Effector memory CD8-positive, alpha-beta T cell (primary cell): ENCODE measurements at regions not wholly inside any gene's neighbourhood (a gene's known extent, or its start where the extent isn't known, plus 50 kb on each side); places are given as distances from the start of the nearest gene placed in this dataset.
A peak's percentile ranks its signal among the peaks of the same experiment; 100 is the strongest.

ENCODE experiments used
- ATAC-seq: fragments of 150-1000 bp; cut with Tn5 transposase; replicated peaks from 2 replicates; pipeline ENCODE4 v1.10.0; 2021; ENCODE audit warnings: mild to moderate bottlenecking, moderate library complexity
- DNase-seq, 3 experiments: peaks; one replicate each; pipeline ENCODE4 v3.0.0; 2021
- H3K27ac Mint-ChIP-seq, 2 donors: one replicate each; pipeline ENCODE4 v1.8.0; 2022; ENCODE audit warnings: mild to moderate bottlenecking in 2 of 2, mixed read lengths in 2 of 2, moderate library complexity in 2 of 2
- H3K27me3 Mint-ChIP-seq, 2 donors: one replicate each; pipeline ENCODE4 v1.8.0; 2022; ENCODE audit warnings: mixed read lengths in 2 of 2
- H3K36me3 Mint-ChIP-seq: one replicate; pipeline ENCODE4 v1.8.0; 2022; ENCODE audit warnings: mild to moderate bottlenecking, moderate library complexity, mixed read lengths; ENCODE audit not compliant: insufficient read depth
- H3K4me1 Mint-ChIP-seq, 2 donors: one replicate each; pipeline ENCODE4 v1.8.0; 2022; ENCODE audit warnings: low read depth in 2 of 2, mixed read lengths in 2 of 2
- H3K4me3 Mint-ChIP-seq, 2 donors: one replicate each; pipeline ENCODE4 v1.8.0; 2022; ENCODE audit warnings: mild to moderate bottlenecking in 2 of 2, mixed read lengths in 2 of 2, moderate library complexity in 2 of 2
- H3K9me3 Mint-ChIP-seq, 2 donors: one replicate each; pipeline ENCODE4 v1.8.0; 2022; ENCODE audit warnings: mixed read lengths in 2 of 2

- DNase-seq (no peak), ATAC-seq (no peak)
- Mint-ChIP-seq H3K4me1 (peaks cover 0 to 3% of the 10 kb centered on the region in 2 donors), H3K36me3 (no peaks in the 10 kb centered on the region), H3K27me3 (no peaks in the 10 kb centered on the region), H3K9me3 (peaks cover 0 to 2% of the 10 kb centered on the region in 2 donors), H3K27ac (peak overlapping the region in 1 of 2 donors; percentile 1), H3K4me3 (peak overlapping the region in 1 of 2 donors; percentile 42)
Measured at GRCh38 chr9:106312906-106313305, 550.1 kb upstream of the ZNF462 start.

DNA sequence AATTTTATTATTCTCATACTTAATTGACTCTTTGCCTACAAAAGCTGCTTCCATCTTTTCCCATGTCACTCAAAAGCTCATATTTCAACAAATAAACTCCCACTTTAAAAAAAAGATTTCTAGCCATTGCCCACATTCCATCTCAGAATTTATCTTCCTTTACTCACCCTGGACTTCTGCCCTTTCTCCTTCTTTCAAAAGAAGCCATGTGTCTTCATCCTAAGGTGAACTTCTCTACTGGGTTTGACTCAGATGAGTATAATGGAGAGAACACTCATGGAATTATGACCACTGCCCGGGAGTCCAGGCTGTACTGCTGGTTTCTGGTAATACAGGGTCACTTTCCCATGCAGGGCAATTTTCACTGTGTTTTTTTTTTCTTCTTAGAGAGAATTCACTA lies 548.5 kb upstream of the ZNF462 start:
- DNase-seq (no peak), ATAC-seq (no peak)
- H3K27ac Mint-ChIP-seq, result peak overlapping the region in 1 of 2 donors; percentile 8
- H3K27me3 Mint-ChIP-seq, result no peaks in the 10 kb centered on the region
- H3K4me3 Mint-ChIP-seq, result peak overlapping the region in 1 of 2 donors; percentile 42
- no peaks in the 10 kb centered on the region for H3K36me3 Mint-ChIP-seq
- H3K9me3 Mint-ChIP-seq, result peaks cover 0 to 5% of the 10 kb centered on the region in 2 donors
- peaks cover 0 to 3% of the 10 kb centered on the region in 2 donors for H3K4me1 Mint-ChIP-seq

GRCh38 chr9:106321394-106322180 lies 541.4 kb upstream of the ZNF462 start:
- Mint-ChIP-seq H3K36me3 (no peaks in the 10 kb centered on the region), H3K27ac (no peak overlapping the region), H3K4me3 (no peak overlapping the region), H3K4me1 (no peaks in the 10 kb centered on the region), H3K27me3 (no peaks in the 10 kb centered on the region), H3K9me3 (peaks cover 0 to 5% of the 10 kb centered on the region in 2 donors)
- DNase-seq (no peak), ATAC-seq (no peak)

DNA sequence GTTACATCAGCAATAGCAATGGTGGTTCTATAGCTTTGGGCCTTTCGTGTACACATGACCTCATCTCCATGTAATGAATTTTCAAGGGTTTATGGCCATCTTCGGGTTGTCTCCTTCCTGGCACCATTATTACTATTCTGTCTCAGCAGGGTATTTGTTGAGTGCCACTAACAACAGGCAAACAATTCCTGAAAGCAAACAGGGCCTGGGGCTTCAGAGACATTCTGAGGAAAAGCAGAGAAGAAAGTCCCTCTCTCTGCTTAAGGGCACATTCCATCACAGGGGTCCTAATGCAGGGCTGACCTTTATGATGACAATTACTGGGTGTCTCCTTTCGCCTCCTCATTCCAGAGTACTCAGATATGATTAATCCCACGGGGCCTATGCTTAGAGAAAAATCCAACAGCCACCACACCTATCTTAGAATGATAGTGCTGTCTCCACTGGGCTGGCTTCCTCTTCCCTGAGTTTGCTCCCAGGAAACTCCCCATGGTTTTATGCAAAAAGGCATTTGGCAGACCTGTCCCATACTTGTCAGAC lies 540.2 kb upstream of the ZNF462 start:
- no peak overlapping the region for H3K27ac Mint-ChIP-seq
- ATAC-seq, result no peak
- DNase-seq, result no peak

DNA sequence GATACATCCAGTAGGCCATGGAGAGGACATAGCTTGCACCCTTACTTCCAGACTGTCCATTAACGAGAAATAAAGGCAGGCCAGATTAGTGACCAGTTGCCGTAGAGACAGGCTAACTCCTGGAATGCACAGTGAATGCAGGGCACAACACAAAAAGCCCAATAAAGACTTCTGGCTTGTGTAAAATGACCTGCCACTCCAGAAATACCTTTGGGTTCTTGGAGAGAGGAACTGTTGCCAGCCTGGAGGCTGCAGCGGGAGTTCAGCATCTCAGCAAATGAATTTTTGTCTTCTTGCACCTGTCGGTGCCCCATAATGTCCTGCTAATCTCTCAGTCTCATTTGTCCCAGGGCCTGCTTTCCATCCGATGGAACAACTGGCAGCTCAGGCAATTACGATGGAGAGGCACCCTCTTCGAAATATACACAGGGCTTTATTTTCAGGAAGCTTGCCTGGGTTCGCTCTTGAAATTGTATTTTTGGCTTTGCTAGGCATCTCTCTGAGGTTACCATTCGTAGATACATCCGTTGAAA lies 538.8 kb upstream of the ZNF462 start:
- H3K36me3 Mint-ChIP-seq, result no peaks in the 10 kb centered on the region
- no peaks in the 10 kb centered on the region for H3K4me1 Mint-ChIP-seq
- no peak overlapping the region for H3K27ac Mint-ChIP-seq
- no peak overlapping the region for H3K4me3 Mint-ChIP-seq
- no peaks in the 10 kb centered on the region for H3K27me3 Mint-ChIP-seq
- no peak for DNase-seq
- peaks cover 2 to 3% of the 10 kb centered on the region in 2 donors for H3K9me3 Mint-ChIP-seq
- no peak for ATAC-seq

More for the DNA sequence above, 540.2 kb upstream of the ZNF462 start:
- peaks cover 2 to 5% of the 10 kb centered on the region in 2 donors for H3K9me3 Mint-ChIP-seq
- H3K36me3 Mint-ChIP-seq, result no peaks in the 10 kb centered on the region
- H3K4me1 Mint-ChIP-seq, result no peaks in the 10 kb centered on the region
- H3K27me3 Mint-ChIP-seq, result no peaks in the 10 kb centered on the region
- no peak overlapping the region for H3K4me3 Mint-ChIP-seq

- ATAC-seq (no peak), DNase-seq (no peak)
- peaks cover 0 to 2% of the 10 kb centered on the region in 2 donors for H3K9me3 Mint-ChIP-seq
- no peaks in the 10 kb centered on the region for H3K4me1 Mint-ChIP-seq
- no peaks in the 10 kb centered on the region for H3K27me3 Mint-ChIP-seq
- no peaks in the 10 kb centered on the region for H3K36me3 Mint-ChIP-seq
- H3K4me3 Mint-ChIP-seq, result no peak overlapping the region
- no peak overlapping the region for H3K27ac Mint-ChIP-seq
Measured at GRCh38 chr9:106324591-106325280, 538.2 kb upstream of the ZNF462 start.

- ATAC-seq, result no peak
- no peaks in the 10 kb centered on the region for H3K27me3 Mint-ChIP-seq
Measured at GRCh38 chr9:106326493-106326892, 536.5 kb upstream of the ZNF462 start.

DNA sequence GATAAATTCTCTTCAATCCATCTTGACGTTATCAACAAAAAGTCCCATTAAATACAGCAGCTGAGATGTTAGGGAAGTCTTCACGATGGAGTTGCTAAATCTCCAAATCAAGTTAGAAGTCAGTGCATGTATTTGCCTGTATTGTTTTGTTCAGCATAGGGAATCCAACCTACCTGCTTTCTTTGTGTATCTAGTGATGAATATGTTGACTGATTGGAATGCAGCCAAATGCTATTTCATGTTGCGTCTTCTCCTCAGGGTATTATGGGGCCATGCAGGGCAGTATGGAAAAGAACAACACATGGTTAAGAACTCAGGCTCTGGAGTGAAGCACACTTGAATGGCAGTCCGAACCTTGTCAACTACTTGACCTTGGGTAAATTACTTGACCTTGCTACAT lies 529.5 kb upstream of the ZNF462 start:
- no peaks in the 10 kb centered on the region for H3K4me1 Mint-ChIP-seq
- H3K36me3 Mint-ChIP-seq, result no peaks in the 10 kb centered on the region
- H3K9me3 Mint-ChIP-seq, result peaks cover 0 to 4% of the 10 kb centered on the region in 2 donors
- DNase-seq, result no peak
- H3K27me3 Mint-ChIP-seq, result no peaks in the 10 kb centered on the region
- H3K27ac Mint-ChIP-seq, result no peak overlapping the region
- no peak overlapping the region for H3K4me3 Mint-ChIP-seq
- ATAC-seq, result no peak

More at GRCh38 chr9:106326493-106326892, 536.5 kb upstream of the ZNF462 start:
- no peak for DNase-seq
- no peaks in the 10 kb centered on the region for H3K36me3 Mint-ChIP-seq
- no peak overlapping the region for H3K27ac Mint-ChIP-seq
- peaks cover 0 to 4% of the 10 kb centered on the region in 2 donors for H3K9me3 Mint-ChIP-seq
- H3K4me1 Mint-ChIP-seq, result no peaks in the 10 kb centered on the region
- H3K4me3 Mint-ChIP-seq, result no peak overlapping the region

DNA sequence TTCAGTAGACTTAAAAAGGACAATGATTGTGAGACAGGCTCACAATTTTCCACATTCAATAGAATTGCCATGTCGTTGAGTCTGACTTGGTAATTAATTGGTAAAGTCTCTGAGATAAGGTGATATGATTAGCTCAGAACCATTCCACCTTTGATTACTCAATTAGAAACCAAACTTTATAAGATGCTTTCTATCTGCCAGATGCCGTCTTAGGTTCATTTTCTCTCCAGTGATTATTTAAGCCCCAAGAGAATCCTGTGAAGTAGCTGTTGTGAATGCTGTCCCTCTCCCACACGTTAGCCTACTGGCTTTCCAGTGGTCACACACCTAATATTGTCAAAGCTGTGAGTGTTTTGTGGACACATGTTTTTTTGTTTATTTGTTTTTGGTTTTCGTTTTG lies 528.9 kb upstream of the ZNF462 start:
- Mint-ChIP-seq H3K9me3 (peaks cover 0 to 4% of the 10 kb centered on the region in 2 donors), H3K4me3 (no peak overlapping the region), H3K4me1 (no peaks in the 10 kb centered on the region), H3K27me3 (no peaks in the 10 kb centered on the region), H3K27ac (no peak overlapping the region), H3K36me3 (no peaks in the 10 kb centered on the region)
- ATAC-seq (no peak), DNase-seq (no peak)

GRCh38 chr9:106339882-106340281 lies 523.1 kb upstream of the ZNF462 start:
- DNase-seq (no peak), ATAC-seq (no peak)
- no peaks in the 10 kb centered on the region for H3K27me3 Mint-ChIP-seq
- no peaks in the 10 kb centered on the region for H3K36me3 Mint-ChIP-seq
- H3K27ac Mint-ChIP-seq, result no peak overlapping the region
- no peak overlapping the region for H3K4me3 Mint-ChIP-seq
- H3K4me1 Mint-ChIP-seq, result peaks cover 0 to 5% of the 10 kb centered on the region in 2 donors
- H3K9me3 Mint-ChIP-seq, result peaks cover 0 to 2% of the 10 kb centered on the region in 2 donors

DNA sequence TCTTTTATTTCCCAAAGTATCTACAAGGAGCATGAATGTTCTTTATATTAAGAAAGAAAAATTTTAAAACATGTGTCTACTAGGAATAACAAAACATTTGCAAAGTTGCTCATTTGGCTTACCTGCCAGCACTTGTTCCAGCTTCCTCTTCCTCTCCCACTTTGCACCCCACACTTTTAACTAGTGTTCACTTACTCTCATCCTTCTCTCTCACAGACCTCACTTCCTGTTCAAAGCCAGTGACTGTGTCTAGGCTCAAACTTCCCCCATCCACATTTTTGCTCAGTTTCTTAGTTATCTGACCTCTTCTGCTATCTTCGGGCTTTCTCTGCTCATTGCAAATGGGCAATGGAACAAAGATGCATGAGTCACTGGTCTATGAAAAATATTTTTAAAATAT lies 512.2 kb upstream of the ZNF462 start:
- no peaks in the 10 kb centered on the region for H3K4me1 Mint-ChIP-seq
- H3K9me3 Mint-ChIP-seq, result peaks cover 0 to 14% of the 10 kb centered on the region in 2 donors
- H3K4me3 Mint-ChIP-seq, result no peak overlapping the region
- no peak for DNase-seq
- H3K27me3 Mint-ChIP-seq, result no peaks in the 10 kb centered on the region
- no peak overlapping the region for H3K27ac Mint-ChIP-seq
- no peak for ATAC-seq
- H3K36me3 Mint-ChIP-seq, result no peaks in the 10 kb centered on the region

DNA sequence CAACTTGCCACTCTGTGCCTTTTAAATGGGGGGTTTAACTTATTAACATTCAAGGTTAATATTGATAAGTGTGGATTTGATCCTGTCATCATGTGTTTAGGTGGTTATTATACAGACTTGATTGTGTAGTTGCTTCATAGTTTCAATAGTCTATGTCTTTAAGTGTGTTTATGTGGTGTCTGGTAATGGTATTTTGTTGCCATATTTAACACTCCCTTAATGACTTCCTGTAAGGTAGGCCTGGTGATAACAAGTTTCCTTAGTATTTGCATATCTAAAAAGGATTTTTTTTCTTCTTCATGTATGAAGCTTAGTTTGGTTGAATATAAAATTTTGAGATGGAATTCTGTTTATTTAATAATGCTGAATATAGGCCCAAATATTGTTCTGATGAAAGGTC lies 506.0 kb upstream of the ZNF462 start:
- DNase-seq (no peak), ATAC-seq (no peak)
- Mint-ChIP-seq H3K9me3 (peaks cover 8 to 53% of the 10 kb centered on the region in 2 donors), H3K4me3 (no peak overlapping the region), H3K27me3 (no peaks in the 10 kb centered on the region), H3K36me3 (no peaks in the 10 kb centered on the region), H3K27ac (no peak overlapping the region), H3K4me1 (no peaks in the 10 kb centered on the region)

GRCh38 chr9:106358331-106358730 lies 504.6 kb upstream of the ZNF462 start:
- Mint-ChIP-seq H3K9me3 (peaks cover 8 to 53% of the 10 kb centered on the region in 2 donors), H3K36me3 (no peaks in the 10 kb centered on the region), H3K27me3 (no peaks in the 10 kb centered on the region), H3K4me1 (no peaks in the 10 kb centered on the region), H3K27ac (no peak overlapping the region), H3K4me3 (no peak overlapping the region)
- DNase-seq, result no peak
- ATAC-seq, result no peak
